Activated CD4-positive, alpha-beta T cell treated with anti-CD3 and anti-CD28 coated beads for 24 hours (primary cell): ENCODE measurements at regions not wholly inside any gene's neighbourhood (a gene's known extent, or its start where the extent isn't known, plus 50 kb on each side); places are given as distances from the start of the nearest gene placed in this dataset.

ENCODE experiments used
- DNase-seq, 2 donors: peaks; one replicate each; pipeline ENCODE4 v3.0.0-alpha.2; 2020; ENCODE audit warnings: low read depth in 2 of 2

DNA sequence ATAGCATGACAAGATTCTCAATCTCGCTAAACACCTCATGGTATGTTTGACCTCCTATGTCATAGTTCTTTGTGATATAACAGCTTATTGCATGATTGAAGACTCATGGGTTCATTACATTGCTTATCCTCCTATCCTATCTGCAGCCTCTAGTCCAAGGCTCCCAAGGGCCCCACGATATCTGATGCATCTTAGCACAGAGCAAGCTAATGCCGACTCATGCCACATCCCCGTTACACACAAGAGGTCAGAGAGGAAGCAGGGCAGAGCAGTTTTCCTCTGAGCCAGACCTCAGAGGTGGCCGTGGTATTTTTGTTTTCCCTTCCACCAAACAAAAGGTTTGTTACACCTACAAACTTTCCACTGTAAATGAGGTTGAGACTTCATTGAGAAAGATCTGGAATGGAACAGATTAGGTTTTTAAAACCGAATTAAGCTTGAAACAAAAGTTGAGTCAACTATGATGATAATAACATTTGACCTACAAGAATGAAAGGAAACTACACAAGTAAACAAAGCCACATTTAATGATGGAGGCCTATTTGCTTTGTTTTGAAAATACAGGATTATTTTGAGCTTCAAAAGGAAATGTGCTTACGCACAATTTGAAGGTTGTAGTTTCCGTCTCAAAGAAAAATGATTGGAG is 133.9 kb upstream of the MYLIP start:
- no peak for DNase-seq

DNA sequence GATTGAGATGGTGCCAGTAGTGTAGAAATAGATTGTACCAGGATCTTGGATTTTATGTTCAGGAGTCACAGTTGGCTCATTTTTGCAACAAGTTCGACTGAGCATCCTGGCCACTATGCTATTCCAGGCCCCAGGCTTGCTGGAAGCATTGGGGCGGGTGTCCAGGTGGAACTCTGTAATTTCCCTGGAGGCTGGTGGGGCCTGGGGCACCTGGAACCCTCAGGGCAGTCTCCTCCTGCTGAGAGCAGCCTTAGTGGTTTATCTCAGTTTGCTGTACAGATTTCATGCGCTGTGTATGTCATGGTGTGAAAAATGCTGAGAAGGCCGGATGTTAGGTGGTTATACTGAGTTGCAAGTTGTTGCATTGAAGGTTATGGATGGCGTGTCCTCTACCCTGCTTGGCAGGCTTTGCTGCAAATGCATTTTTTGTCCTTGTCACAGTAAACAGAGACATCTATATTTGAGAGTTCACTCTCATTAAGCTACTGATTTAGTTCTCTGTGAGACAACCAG is 135.1 kb upstream of the MYLIP start:
- DNase-seq = no peak

DNA sequence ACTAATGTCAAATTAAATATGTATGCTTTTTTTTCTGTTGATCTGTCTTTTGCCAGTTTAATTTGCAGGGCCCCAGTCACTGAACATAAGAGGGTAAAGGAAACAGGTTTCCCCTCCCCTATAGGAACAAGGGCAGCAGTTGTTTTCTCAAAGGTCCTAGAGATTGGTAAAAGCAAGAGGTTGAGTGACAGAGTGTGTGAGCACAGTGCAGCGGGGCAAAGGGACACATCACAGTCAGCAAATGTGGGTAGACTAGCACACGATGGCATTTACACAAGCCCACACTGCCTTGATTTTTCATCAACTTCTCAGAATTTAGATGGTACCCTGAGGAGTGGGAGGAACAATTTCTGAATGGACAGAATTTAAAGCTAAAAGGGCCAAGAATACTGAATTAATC is 138.7 kb upstream of the MYLIP start:
- no peak for DNase-seq

DNA sequence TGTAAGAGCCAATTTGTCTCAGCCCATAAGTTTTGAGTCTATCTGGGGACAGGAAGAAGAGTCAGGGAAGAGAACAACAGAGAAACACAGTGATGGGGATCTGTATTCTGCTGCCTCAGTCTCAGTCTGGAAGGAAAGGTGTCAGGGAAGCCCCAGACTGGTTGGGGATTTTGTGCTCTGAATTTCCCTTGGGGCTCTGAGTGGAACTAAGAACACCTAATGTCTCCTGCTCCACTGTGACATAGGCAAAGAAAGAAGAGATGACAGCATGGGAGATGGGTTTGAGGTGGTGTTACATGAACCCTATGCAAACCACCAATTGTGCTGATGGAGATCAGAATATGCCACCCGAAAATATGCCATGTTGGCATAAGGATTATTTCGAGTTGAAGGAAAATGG is 139.5 kb upstream of the MYLIP start:
- no peak for DNase-seq

DNA sequence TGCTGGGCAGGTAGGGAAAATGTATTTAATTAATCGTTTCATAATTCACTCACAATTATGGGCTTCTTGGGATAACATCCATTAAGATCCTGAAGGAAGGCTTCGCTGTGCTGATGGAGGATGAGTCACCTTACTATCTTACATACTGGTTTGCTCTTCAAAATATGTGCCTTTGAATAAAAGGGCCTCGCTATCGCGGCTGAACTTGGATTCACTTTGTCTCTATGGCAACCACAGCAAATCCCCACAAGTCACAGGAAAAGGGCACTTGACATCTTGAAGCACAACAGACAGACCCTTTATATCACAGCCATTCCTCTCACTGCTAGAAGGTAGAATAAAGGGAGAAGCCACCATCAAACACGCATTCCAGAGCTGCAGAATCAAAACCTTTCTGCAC is 141.3 kb upstream of the MYLIP start:
- no peak for DNase-seq

DNA sequence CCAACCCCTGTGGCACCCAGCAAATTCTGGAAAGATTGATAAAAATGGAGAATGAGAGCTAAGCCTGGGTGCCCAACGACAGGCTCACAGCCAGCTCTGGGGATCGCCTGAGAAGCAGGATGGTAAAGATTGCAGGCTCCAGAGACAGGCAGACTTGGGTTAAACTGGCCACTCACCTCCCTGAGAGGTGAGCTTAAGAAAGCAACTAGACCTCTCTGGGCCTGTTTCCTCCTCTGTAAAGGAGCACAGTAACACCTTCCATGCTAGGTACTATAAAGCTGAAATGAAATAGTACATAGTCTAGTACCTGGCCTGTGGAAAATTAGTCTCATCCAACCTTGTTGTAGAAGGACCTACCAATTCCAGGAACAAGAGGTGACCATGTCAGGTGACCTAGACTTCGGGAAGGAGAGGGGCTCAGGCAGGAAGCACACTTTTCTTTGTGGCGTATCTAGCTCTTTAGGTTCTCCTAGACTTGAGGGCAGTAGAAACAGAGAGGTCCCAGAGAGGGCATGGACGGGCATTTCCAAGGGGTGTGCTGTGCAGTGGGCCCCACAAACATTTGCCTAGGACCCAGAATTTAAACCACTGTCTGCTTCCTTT is 142.8 kb upstream of the MYLIP start:
- DNase-seq = no peak

DNA sequence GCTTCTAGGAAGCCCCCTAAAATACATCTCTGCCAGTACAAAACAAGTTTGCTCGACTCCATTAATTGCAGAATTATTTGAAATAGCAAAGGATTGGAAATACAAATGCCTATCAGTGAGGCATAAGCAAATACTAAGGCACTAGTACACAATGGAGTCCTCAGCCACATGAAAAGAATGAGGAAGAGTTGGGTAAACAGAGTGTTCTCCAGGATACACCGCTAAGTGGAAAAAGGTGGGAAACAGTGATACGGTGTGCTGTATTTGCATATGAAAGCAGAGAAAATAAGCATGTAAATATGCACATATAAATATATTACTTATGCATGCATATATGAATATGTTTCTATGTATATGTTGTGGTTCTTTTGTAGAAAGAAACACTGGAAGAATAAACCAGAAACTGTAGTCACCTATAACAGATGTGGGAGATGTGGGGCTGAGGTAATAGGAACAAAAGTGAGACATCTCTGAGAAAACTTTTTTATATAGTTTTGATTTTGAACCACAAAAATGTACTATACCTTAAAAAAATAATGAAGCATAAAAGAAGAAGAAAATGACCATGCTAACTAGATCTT is 143.4 kb upstream of the MYLIP start:
- DNase-seq = no peak

DNA sequence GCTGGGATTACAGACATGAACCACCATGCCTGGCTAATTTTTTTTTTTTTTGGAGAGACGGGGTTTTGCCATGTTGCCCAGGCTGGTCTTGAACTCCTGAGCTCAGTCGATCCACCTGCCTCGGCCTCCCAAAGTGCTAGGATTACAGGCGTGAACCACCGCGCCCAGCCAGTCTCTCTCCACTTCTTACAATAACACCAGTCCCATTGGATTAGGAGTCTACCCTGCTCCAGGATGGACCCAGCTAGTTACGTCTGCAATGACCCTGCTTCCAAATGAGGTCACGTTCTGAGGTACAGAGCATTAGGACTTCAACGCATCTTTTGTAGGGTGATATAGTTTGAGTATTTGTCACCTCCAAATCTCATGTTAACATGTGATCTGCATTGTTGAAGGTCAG is 146.9 kb upstream of the MYLIP start:
- no peak for DNase-seq

DNA sequence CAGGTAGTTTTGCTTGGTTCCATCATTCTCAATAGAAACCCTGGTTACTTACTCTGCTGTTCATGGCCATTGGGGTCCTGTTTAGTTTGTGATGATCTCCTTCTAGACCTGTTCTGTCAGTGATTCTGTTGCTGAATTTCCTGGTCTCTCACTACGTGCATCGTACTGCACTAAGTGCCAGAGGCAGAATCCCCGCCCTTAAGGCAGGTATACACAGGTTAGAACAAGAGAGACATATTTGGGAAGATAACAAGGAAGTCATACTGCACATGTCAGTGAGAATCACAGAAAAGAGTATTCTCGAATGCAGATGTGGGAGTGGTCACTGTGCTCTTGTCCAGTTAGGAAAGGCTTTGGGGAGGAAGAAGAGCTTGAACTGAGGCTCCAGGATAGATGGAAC is 148.1 kb upstream of the MYLIP start:
- DNase-seq = no peak

DNA sequence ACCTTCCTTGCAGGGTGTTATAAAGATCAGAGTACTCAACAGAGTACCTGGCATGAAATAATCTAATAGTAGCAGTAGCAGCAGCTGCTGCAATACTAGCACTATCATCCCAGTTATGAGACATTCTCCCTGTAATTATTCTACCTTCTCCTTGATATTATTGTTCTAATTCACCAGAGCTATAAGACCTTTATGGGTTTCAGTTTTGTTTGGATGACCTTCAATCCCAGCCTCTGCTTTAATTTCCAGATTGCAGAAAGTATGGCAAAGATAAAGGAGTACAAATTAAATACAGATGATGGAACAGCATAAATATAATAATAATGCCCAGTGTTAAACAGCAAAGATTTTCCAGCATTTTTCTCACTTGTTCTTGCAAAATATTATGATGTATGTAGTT is 150.5 kb upstream of the MYLIP start:
- DNase-seq = no peak

DNA sequence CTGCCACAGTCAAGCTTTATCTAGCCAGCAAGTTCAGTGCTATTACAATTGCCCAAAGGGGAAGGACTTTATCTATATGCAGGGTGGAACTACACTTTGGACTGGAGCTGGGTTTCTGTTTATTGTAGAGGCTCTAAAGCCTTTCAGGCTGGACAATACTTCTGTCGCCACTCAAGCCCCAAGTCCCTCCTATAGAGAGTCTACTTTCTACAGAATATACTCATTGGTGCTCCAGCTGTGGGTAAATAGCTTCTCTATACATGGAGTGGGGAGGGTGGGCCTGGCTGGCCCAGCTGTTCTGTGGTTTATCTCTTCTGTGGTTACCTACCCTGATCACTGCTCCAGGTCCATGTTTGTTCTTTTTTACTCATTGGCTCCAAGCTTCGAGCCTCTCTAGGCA is 151.8 kb upstream of the MYLIP start:
- DNase-seq = no peak

DNA sequence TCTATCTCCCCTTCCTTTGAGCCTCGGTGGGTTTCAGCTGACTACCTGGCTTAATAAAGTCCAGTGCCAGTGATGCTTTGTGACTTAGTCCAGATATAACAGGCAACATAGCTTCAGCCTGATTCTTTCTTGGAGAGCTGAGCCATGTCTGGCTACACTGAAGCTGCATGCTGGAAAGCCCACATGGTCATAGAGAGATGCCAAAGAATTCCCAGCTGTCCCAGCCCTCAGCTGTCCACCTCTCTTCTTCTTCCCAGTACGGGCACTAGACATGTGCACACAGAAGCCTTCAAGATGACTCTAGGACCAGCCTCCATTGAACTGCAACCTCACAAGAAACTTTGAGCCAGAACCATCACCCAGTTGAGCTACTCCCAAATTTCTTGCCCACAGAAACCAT is 154.1 kb upstream of the MYLIP start:
- no peak for DNase-seq

DNA sequence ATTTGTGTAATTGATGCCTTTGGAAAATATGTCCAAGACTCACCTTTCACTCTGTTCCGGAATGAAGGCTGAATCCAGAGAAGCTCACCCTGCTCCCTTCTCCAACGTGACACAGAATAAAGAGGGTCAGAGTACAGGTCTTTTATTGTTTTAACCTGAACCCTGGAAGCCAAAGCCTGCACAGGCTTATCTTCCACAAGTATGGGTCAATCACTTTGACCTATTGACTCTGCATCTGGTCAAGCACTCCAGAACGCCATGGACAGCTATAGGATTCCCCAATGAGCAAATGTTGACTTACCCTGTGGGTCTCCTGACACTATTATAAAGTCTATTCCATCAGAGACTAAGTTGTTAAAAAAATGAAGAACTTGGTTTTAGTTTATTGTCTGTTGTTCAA is 158.4 kb upstream of the MYLIP start:
- no peak for DNase-seq

DNA sequence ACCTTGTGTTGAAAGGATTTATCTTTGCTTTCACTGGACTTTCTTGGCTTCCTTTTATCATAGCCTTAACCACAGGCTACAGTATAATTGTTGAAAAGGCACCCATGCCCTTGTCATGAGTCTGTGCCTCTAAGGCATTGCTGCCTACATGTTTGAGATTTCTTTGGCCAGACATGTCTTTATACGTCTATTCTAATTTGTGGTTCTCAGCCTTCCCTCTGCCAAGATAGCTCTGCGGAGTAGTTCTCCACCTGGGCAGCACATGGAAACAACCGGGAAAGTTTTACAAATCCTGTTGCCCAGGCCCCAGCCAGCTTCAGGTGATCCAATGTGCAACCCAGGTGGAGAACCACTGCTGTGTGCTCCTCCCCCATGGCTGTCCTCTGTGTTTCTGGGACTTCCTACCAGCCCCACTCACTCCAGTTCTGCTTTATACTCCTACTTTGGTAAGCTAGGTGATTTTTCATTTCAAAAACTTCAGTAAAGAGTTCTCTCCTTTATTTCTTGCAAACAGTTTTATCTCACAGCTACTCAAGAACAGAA is 159.6 kb upstream of the MYLIP start:
- no peak for DNase-seq

DNA sequence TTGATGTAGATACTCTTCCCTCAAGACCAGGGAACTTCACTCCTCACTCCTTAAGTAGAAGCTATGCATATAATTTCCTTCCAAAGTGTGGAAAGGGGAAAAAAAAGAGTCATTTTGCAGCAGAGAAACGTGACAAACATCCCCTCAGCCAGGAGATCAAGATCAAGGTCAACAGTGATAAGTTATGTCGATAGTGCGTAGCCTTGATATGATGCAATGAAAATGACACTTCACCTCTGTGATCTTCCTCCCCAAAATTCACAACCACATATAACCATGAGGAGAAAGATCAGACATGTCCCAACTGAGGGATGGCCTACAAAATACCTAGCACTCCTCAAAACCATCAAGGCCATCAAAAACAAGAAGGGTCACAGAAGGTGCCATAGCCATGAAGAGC is 160.4 kb upstream of the MYLIP start:
- DNase-seq = no peak

DNA sequence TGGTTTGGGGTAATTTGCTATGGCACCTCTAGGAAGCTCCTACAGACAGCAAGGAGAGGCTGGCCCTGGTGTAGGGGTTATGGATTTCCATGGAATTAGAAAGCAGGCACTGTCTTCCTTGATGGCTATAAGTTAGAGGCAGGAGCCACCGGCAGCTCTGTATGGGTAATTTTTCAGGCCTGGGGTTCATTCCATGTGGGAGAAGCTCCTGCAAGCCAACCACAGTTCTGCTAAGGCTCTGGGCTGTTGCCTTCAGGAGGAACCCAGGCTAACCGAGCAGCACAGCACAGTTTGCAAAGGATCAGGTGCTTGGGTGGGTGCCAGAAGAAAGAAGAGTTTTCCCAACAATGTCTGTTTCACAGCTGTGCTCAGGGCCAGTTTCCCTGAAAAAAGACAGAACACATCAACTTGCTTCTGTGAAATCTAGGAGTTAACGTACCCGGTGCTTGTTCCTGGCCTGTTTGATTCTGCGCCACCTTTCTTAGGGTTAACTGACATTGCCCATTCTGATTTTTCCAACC is 162.8 kb upstream of the MYLIP start:
- no peak for DNase-seq

DNA sequence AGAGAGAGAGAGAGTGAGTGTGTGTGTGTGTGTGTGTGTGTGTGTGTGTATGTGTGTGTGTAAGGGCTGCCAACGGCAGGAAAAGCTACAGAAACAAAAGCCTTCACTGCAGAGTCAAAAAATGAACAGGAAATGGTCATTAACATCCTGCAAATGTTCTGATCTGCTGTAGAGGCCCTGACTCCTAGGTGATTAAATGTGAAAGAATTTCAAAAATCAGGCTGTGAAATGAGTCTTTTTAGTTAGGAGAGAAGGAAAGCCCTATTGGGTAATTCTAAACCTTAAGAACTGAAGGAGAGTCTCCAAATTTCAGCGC is 166.5 kb upstream of the MYLIP start:
- DNase-seq = no peak

DNA sequence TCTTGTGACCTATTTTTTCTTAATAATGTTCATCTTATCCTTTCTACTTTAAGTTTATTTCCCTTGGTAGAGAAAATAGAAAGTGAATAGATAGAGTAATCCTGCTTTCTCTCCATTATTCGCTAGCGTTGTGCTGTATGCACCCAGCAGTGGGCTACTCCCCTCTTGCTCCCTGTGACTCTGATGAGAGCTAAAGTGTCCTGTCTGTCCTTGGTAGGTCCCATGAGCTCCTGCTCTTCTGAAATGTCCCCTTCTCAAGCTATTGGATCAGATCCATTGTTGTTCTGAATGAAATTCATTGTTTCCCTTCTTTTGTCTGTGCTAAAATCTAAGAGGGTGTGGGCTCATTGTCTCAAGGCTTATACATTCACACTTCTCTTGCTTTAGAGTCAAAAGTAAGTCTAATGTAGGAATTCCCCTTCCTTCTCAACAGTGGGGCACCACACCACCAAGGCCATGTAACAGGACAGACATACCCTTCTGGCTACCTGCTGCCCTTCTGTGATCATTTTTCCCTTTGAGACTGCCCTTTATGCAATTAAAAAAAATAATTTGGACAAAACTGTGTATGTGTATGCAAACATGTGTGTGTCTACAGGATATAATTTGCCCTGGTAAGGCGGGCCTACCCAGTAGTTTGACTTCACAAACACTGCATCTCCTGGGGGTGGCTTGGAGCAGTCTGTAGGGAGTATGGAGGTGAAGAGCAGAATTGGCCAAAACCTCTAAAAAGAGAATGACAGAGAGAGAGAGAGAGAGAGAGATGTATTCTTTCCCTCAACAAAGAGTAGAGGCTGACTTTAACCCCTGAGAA is 167.0 kb upstream of the MYLIP start:
- no peak for DNase-seq

DNA sequence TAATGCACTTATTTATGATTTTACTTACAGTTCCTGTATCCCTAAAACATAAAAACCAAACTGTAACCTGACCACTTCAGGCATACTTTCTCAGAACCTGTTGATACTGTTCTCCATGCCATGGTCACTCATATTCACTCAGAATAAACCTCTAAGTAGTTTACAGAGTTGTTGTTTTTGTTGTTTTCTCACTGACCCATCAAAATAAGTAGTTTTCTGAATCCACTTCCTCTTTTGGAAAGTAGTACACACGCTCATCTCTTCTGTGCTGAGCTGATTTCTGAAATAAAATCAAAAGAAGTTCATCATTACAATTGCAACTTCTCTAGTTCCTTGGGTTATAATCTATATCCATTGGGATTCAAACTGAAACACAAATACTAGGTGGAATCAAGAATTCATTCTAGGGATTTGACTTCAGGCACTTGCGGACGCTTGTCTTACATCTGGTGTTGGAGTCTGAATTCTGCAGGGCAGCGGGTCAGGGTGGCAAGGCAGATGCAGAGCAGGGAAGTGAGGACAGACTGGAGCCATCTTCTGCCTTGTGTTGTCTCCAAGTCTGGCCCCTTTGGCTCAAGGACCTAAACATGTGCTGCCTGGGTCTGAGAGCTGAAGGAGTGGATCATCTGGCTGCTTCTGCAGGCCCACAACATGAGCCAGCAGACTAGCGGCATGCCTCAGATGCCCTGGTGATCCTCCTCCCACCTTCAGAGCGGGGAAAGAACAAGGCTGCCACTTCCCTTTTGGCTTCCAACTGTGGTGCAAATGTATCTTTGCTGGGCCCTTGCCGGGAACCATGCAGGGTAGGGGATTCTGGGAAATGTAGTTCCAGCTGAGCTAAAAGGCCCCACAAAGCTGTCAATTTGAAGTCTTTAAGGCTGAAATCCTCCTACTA is 167.9 kb upstream of the MYLIP start:
- no peak for DNase-seq

DNA sequence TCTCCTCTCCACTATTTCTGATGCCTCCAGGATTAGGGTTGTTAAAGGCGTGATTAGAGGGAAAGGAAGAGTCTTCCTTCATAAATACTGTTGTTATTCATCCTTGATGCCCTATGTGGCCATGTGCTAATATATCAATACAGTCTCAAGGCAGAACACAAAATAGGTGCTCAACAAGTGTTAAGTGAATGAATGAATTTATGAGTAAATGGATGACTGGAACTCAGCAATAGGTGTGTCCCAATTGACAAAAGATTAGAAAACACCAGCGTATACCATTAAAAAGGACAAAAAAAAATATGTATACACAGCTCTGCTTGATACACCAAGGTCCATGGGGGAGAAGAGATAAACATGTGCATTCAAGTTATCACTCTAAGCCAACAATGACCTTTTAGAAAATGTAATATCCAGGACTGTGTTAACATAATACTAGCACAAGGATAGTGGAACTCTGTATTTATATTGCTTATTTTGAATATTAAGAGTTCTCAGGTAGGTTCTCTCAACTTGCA is 171.2 kb upstream of the MYLIP start:
- no peak for DNase-seq
